Epithelial cell of proximal tubule (primary cell): ENCODE measurements at regions not wholly inside any gene's neighbourhood (a gene's known extent, or its start where the extent isn't known, plus 50 kb on each side); places are given as distances from the start of the nearest gene placed in this dataset.
A peak's percentile ranks its signal among the peaks of the same experiment; 100 is the strongest.

Source experiments
- DNase-seq: peaks from one replicate; pipeline ENCODE4 v3.0.0-alpha.2; 2011; ENCODE audit warnings: low read depth
- H3K4me3 ChIP-seq: 2 replicates; pipeline ENCODE4 v1.5.1; 2011; ENCODE audit warnings: low read depth, mild to moderate bottlenecking, low read length
- TF ChIP-seq, protein P1 (sequence below): conservative IDR thresholded peaks from 2 replicates; pipeline ENCODE4 v1.5.1; 2012; ENCODE audit warnings: low read depth, mild to moderate bottlenecking, low read length

DNA sequence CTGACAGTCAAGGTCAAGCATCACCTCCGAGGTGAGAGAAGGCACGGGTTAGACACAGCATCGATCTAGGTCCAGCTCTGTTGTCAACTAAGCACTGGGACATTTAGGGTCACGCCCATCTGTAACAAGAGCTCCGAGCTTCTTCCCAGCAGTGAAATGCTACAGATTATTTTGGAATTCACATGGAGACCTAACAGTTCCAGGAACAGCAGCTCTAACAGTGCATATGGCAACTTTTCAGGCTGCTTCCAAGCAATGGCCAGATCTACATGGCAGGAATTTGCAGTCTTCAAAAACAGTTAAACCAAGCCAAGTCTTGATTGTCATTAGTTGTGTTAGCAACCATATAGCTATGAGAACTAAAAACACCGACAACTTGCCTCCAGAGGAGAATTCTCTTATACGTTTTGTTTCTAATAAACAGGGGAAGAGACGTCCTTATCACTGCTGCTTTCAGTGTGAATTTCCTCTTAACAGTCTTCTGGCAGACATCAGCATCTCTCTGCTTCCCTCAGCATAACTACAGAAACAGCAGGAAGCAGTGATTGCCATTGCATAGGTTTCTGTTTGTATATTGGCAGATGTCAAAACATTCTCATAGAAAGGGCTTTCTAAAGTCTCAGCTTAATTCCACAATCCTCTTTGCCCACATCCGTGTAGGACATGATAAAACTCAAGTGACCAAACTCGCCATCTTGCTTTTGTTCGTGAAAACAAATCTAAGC is 242.1 kb upstream of the DAPK1 start:
- no peak overlapping the region for H3K4me3 ChIP-seq
- no peak for DNase-seq
- TF ChIP-seq, protein P1, sequence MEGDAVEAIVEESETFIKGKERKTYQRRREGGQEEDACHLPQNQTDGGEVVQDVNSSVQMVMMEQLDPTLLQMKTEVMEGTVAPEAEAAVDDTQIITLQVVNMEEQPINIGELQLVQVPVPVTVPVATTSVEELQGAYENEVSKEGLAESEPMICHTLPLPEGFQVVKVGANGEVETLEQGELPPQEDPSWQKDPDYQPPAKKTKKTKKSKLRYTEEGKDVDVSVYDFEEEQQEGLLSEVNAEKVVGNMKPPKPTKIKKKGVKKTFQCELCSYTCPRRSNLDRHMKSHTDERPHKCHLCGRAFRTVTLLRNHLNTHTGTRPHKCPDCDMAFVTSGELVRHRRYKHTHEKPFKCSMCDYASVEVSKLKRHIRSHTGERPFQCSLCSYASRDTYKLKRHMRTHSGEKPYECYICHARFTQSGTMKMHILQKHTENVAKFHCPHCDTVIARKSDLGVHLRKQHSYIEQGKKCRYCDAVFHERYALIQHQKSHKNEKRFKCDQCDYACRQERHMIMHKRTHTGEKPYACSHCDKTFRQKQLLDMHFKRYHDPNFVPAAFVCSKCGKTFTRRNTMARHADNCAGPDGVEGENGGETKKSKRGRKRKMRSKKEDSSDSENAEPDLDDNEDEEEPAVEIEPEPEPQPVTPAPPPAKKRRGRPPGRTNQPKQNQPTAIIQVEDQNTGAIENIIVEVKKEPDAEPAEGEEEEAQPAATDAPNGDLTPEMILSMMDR = no peak

DNA sequence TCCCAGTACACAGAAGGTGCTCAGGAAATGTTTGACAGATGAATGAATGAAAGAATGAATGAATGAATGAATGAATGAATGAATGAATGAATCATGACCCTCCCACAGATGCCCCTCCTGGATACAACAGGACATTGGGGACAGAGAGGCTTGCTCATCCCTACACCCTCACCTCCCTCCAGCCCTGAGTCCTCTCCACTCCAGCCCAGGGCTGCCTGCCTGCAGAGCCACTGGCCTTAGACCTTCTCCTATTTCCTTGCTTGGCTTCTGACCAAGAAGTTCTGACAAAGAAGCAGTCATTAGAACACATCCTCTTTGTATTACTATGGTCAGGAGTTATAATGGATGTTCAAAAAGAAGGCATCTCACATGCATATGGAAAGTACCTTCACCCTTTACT is 240.7 kb upstream of the DAPK1 start:
- H3K4me3 ChIP-seq = no peak overlapping the region
- DNase-seq = no peak
- TF ChIP-seq, protein P1 = no peak

DNA sequence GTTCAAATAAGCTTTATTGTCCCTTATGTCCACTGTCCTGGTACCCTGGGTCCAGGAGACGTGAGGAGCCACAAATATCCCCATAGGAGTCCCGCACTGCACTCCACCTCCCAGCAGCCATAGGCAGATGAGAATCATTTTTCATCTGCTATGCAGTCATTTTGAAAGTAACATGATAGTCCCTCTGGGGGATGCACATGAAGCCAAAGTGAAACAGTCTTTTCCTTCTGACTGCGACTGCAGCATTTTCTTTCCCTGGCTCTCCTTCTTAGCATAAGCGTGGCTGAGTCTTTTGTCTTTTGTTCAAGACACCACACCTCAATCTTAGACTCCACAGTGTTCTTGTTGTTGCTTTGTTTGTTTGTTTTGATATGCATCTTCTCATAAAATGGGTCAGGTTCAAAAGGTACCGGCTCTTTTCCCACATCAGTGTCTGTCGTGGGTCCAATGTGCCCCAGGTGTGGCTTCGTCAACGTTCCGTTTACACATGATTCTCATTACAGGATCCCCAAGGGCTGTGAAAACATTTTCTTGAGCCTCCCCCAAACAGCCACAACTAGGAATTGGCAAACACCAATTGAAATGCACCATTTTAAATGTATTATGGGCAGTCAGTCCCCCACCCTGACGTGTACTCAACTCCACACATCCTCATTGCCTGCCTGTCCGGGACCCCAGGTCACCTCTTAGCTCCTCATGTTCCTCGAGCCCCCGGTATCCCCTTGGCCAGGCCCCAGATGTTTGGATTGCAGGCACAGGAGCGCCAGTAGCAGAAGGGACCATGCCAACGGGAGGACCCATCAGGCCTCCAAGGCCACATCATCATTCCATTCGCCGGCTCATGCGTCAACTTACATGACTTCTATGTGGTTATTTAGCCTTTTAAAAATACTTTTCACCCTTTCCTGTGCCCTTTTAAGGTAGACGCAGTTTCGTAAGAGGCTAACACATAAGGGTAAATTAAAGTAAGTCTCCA is 237.8 kb upstream of the DAPK1 start:
- no peak for DNase-seq
- TF ChIP-seq, protein P1 = no peak
- no peak overlapping the region for H3K4me3 ChIP-seq

DNA sequence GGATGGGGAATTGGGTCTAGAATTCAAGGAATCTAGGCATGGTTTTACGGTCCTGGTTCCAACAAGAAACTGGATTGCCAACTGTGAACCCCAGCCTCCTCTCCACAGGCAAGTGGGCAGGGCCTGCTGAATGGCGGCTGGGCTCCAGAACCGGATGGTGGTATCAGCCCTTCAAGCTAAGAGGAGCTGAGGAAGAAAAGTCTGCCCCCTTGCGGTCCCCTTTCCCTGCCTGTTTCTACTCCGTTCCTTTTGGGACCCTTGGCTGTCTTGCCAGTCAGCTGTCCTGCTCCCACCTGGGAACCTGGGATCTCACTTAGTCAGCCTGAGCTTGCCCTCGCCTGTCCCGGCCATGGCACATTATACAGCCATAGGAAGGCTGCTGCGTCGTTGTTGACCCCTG is 234.4 kb upstream of the DAPK1 start:
- no peak for DNase-seq
- TF ChIP-seq, protein P1 = peak; percentile 16
- H3K4me3 ChIP-seq = no peak overlapping the region

DNA sequence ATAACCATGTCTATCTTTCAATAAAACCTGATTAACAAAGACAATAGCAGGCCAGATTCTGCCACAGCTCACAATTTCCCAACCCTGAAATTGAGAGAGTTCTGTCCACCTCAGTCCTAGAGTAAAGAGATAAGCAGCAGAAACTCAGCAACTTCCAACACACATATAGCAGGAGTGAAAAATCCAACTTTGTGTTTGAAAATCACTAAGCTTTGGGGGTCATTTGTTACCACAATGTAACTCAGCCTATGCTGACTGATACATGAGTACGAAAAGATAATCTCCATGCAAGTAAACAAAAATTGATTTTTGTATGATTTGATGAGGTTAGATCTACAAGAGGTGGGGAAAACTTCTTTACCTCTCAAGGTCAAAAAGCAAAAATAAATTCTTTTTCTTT is 231.0 kb upstream of the DAPK1 start:
- DNase-seq = no peak
- TF ChIP-seq, protein P1 = no peak

DNA sequence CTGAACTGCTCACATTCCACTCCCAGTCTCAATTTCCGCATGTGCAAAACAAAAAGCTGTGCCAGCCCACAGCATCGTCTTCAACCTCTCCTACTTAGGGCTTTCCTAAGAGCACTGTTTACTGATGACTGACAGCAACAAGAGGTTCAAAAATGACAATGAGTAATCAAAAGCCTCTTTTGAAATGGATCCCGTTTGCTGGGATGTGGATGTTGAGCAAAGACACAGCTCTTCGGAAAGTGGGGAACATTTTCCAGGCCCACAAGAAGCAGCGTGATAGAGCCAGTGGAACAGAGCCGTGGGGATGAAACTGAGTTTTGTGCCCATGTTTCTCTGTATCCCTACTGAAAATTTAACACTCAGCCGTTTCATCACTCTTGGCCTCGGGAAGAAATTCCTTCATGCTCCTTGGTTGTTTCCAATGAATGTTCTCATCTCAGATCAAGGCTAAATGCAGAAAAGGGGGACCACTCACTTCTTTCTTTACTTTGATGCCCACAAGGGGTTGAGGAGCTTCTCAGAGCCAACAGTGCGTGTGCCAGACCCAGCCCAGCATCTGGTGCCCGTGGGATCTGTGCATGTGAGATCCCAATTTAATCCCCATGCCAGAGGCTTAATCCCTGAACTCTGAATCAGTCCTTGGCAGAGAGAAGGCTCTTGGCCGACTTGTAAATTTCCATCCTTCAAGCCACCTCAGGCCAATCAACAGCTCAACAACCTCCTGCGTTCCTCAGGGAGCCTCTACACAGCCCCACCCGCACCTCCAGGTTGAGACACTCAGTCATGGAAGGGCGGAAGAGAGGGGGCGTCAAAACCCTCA is 230.2 kb upstream of the DAPK1 start:
- TF ChIP-seq, protein P1 = no peak
- H3K4me3 ChIP-seq = no peak overlapping the region
- no peak for DNase-seq

More for the DNA sequence above, 231.0 kb upstream of the DAPK1 start:
- no peak overlapping the region for H3K4me3 ChIP-seq
